HCT116 (cell line): ENCODE measurements at regions not wholly inside any gene's neighbourhood (a gene's known extent, or its start where the extent isn't known, plus 50 kb on each side); places are given as distances from the start of the nearest gene placed in this dataset.

Source experiments
- ATAC-seq: fragments of 200-7000 bp; cut with Tn5 transposase; 2 replicates; pipeline ENCODE4 v1.9.1; 2020; ENCODE audit warnings: mild to moderate bottlenecking, moderate library complexity
- BruUV-seq: library from RNA; stranded (reverse); fragments of 400-500 nt; replicated peaks from 2 replicates; lab custom pipeline; 2021; lab: Mats Ljungman, UMichigan
- CTCF ChIA-PET: fragments of 300-600 bp; sonication (Branson Sonifier 250); formaldehyde crosslinking; loops from one replicate; lab custom pipeline; 2021; ENCODE audit warnings: antibody characterized with exemption; lab: Charles Lee
- POLR2A ChIA-PET: fragments of 300-600, 350-600 bp; sonication (Branson Sonifier 250); formaldehyde crosslinking; loops from one replicate; lab custom pipeline; 2021; ENCODE audit warnings: antibody characterized with exemption; lab: Charles Lee
- RAD21 ChIA-PET, 2 experiments: fragments of 300-600 bp; sonication (Branson Sonifier 250); formaldehyde crosslinking; loops; one replicate each; lab custom pipeline; 2023; ENCODE audit warnings: low total read pairs in 2 of 2; ENCODE audit not compliant: uncharacterized antibody in 2 of 2, unreplicated experiment in 2 of 2, low non-redundant PET in 1 of 2; lab: Charles Lee
- DNase-seq: peaks from one replicate; pipeline ENCODE4 v3.0.0-alpha.2; 2010; ENCODE audit warnings: low read depth, low spot score
- H2AFZ ChIP-seq: fragments of 200-600 bp; shearing (Covaris generic), sonication (generic); 2 replicates; pipeline ENCODE4 v1.6.1; 2017; ENCODE audit warnings: low read depth, mixed run types, mixed read lengths, antibody characterized with exemption, low read length; ENCODE audit not compliant: poor library complexity, severe bottlenecking
- H3K27ac ChIP-seq: 2 replicates; pipeline ENCODE4 v1.5.1; 2012; ENCODE audit warnings: low read depth, low read length
- H3K27me3 ChIP-seq: fragments of 200-600 bp; sonication (generic); 2 replicates; pipeline ENCODE4 v1.6.1; 2016; ENCODE audit warnings: mixed run types, low read length, mixed read lengths; ENCODE audit not compliant: insufficient read depth
- H3K36me3 ChIP-seq, 2 experiments: fragments of 200-500 bp in 1 of 2; fragments of 200-600 bp in 1 of 2; sonication (Bioruptor generic) in 1 of 2; sonication (generic) in 1 of 2; 2 replicates each; pipeline versions ENCODE4 v1.5.1 to v1.6.1; 2014 to 2016; ENCODE audit warnings: low read length in 2 of 2, inconsistent platforms in 1 of 2, mixed read lengths in 1 of 2, mixed run types in 1 of 2; ENCODE audit not compliant: insufficient read depth in 2 of 2, control insufficient read depth in 1 of 2
- H3K4me1 ChIP-seq, 2 experiments: fragments of 200-600 bp in 1 of 2; sonication (generic) in 1 of 2; 2 replicates each; pipeline versions ENCODE4 v1.5.1 to v1.6.1; 2012 to 2017; ENCODE audit warnings: low read length in 2 of 2, inconsistent platforms in 1 of 2, mild to moderate bottlenecking in 1 of 2, mixed read lengths in 1 of 2, mixed run types in 1 of 2, moderate library complexity in 1 of 2; ENCODE audit not compliant: insufficient read depth in 2 of 2, control insufficient read depth in 1 of 2
- H3K4me2 ChIP-seq: fragments of 200-600 bp; sonication (generic); 2 replicates; pipeline ENCODE4 v1.6.1; 2017; ENCODE audit warnings: mixed run types, low read length, mixed read lengths
- H3K4me3 ChIP-seq, 2 experiments: fragments of 200-600 bp in 1 of 2; sonication (generic) in 1 of 2; replicated peaks in 1 of 2; 2 replicates each; pipeline ENCODE4 v1.5.1; 2011 to 2016; ENCODE audit warnings: low read length in 2 of 2, control low read depth in 1 of 2, low read depth in 1 of 2, mild to moderate bottlenecking in 1 of 2, mixed read lengths in 1 of 2, mixed run types in 1 of 2
- H3K79me2 ChIP-seq: fragments of 200-600 bp; sonication (generic); 2 replicates; pipeline ENCODE4 v1.6.1; 2017; ENCODE audit warnings: mild to moderate bottlenecking, mixed run types, low read length, moderate library complexity, mixed read lengths; ENCODE audit not compliant: insufficient read depth
- H3K9ac ChIP-seq: fragments of 200-600 bp; sonication (generic); 2 replicates; pipeline ENCODE4 v1.6.1; 2016; ENCODE audit warnings: low read length, mixed read lengths
- H3K9me2 ChIP-seq: fragments of 200-600 bp; sonication (generic), shearing (Covaris generic); 2 replicates; pipeline ENCODE4 v1.6.1; 2017; ENCODE audit warnings: mixed run types, mild to moderate bottlenecking, moderate library complexity; ENCODE audit not compliant: insufficient read depth
- H3K9me3 ChIP-seq, 2 experiments: fragments of 200-500 bp in 1 of 2; fragments of 200-600 bp in 1 of 2; sonication (Bioruptor generic) in 1 of 2; sonication (generic) in 1 of 2; 2 replicates each; pipeline ENCODE4 v1.6.1; 2014 to 2017; ENCODE audit warnings: low read length in 2 of 2, mixed read lengths in 2 of 2, inconsistent platforms in 1 of 2, low read depth in 1 of 2, mild to moderate bottlenecking in 1 of 2, mixed run types in 1 of 2, moderate library complexity in 1 of 2; ENCODE audit not compliant: control insufficient read depth in 1 of 2, insufficient read depth in 1 of 2
- H4K20me1 ChIP-seq: fragments of 200-600 bp; sonication (generic), shearing (Covaris generic); 2 replicates; pipeline ENCODE4 v1.6.1; 2017; ENCODE audit warnings: mixed run types, mild to moderate bottlenecking, moderate library complexity; ENCODE audit not compliant: insufficient read depth
- ATF3 ChIP-seq: IDR thresholded peaks from 2 replicates; pipeline ENCODE4 v1.6.1; 2012
- CBX3 ChIP-seq: IDR thresholded peaks from 2 replicates; pipeline ENCODE4 v1.6.1; 2012; ENCODE audit warnings: low read depth
- EGR1 ChIP-seq: IDR thresholded peaks from 2 replicates; pipeline ENCODE4 v1.6.1; 2012; ENCODE audit warnings: low read depth
- EZH2 ChIP-seq: fragments of 200-600 bp; sonication (generic); IDR thresholded peaks from 2 replicates; pipeline ENCODE4 v1.6.1; 2017; ENCODE audit warnings: antibody characterized with exemption, mixed run types
- EZH2phosphoT487 ChIP-seq: fragments of 200-600 bp; IDR thresholded peaks from 2 replicates; pipeline ENCODE4 v1.6.1; 2018; ENCODE audit warnings: antibody characterized with exemption, borderline replicate concordance
- FOSL1 ChIP-seq: IDR thresholded peaks from 2 replicates; pipeline ENCODE4 v1.6.1; 2012; ENCODE audit warnings: low read depth
- MAX ChIP-seq: IDR thresholded peaks from 2 replicates; pipeline ENCODE4 v1.6.1; 2012
- POLR2AphosphoS5 ChIP-seq: IDR thresholded peaks from 2 replicates; pipeline ENCODE4 v1.6.1; 2011; ENCODE audit warnings: mild to moderate bottlenecking, low read depth, low read length, moderate library complexity
- RAD21 ChIP-seq: IDR thresholded peaks from 2 replicates; pipeline ENCODE4 v1.6.1; 2012; ENCODE audit warnings: low read depth, mild to moderate bottlenecking
- REST ChIP-seq: IDR thresholded peaks from 2 replicates; pipeline ENCODE4 v1.6.1; 2012; ENCODE audit warnings: low read depth
- SIN3A ChIP-seq: IDR thresholded peaks from 2 replicates; pipeline ENCODE4 v1.6.1; 2012; ENCODE audit warnings: low read depth
- SP1 ChIP-seq: IDR thresholded peaks from 2 replicates; pipeline ENCODE4 v1.6.1; 2012; ENCODE audit warnings: low read depth
- SRF ChIP-seq: IDR thresholded peaks from 2 replicates; pipeline ENCODE4 v1.6.1; 2012; ENCODE audit warnings: low read depth
- TCF7L2 ChIP-seq: IDR thresholded peaks from 2 replicates; pipeline ENCODE4 v1.7.0; 2011; ENCODE audit warnings: borderline replicate concordance, inconsistent platforms; ENCODE audit not compliant: insufficient read depth, insufficient read length; ENCODE audit errors: extremely low read depth
- YY1 ChIP-seq: IDR thresholded peaks from 2 replicates; pipeline ENCODE4 v1.6.1; 2011; ENCODE audit warnings: low read length, low read depth, moderate library complexity, mild to moderate bottlenecking; ENCODE audit not compliant: insufficient replicate concordance; ENCODE audit errors: extremely low read depth
- ZBTB33 ChIP-seq: IDR thresholded peaks from 2 replicates; pipeline ENCODE4 v1.6.1; 2011; ENCODE audit warnings: mild to moderate bottlenecking, low read length, moderate library complexity; ENCODE audit not compliant: insufficient replicate concordance; ENCODE audit errors: extremely low read depth
- ZNF274 ChIP-seq: fragments of 200-500 bp; sonication (Bioruptor generic); IDR thresholded peaks from 2 replicates; pipeline ENCODE4 v1.6.1; 2014; ENCODE audit warnings: mild to moderate bottlenecking, low read depth, low read length, inconsistent platforms
- intact Hi-C: fragments of 100-400 bp; cut with micrococcal nuclease; formaldehyde crosslinking; loops from 2 replicates; pipeline ENCODE4 v1.10.0; 2022

- no peak overlapping the region for H3K4me2 ChIP-seq
- no TSS peak for BruUV-seq
- no peak overlapping the region for H3K9ac ChIP-seq
- H3K27ac ChIP-seq = no peak overlapping the region
- no peaks in the 10 kb centered on the region for H3K79me2 ChIP-seq
- H3K4me3 ChIP-seq = no peak overlapping the region
- CTCF ChIA-PET = interaction anchor here (1.6 kb wide), 1 partner anchor 9 kb away, joined by 3 read pairs; no protein-coding TSS in a partner anchor
- H2AFZ ChIP-seq = no peak overlapping the region
- no peaks in the 10 kb centered on the region for H3K9me3 ChIP-seq
- H3K27me3 ChIP-seq = no peaks in the 10 kb centered on the region
- TF ChIP-seq ZBTB33 = no peak
- no peak for TF ChIP-seq SP1
- no peak for TF ChIP-seq SIN3A
- no peak for TF ChIP-seq YY1
- no peak for TF ChIP-seq EGR1
- no peak for TF ChIP-seq MAX
- TF ChIP-seq POLR2AphosphoS5 = no peak
- no peak for TF ChIP-seq CBX3
- no peak for TF ChIP-seq TCF7L2
- TF ChIP-seq ATF3 = no peak
- no peak for TF ChIP-seq ZNF274
- TF ChIP-seq REST = no peak
- no peak for TF ChIP-seq EZH2
- no peak for TF ChIP-seq RAD21
- TF ChIP-seq SRF = no peak
- no peak for TF ChIP-seq EZH2phosphoT487
- no peak for TF ChIP-seq FOSL1
- TF ChIP-seq, all 23 proteins: peak for 0
- Histone ChIP-seq H3K4me1 (no peaks in the 10 kb centered on the region), H3K36me3 (no peaks in the 10 kb centered on the region), H4K20me1 (no peaks in the 10 kb centered on the region; the same call in 1 of the 2 replicates), H3K9me2 (no peaks in the 10 kb centered on the region)
- POLR2A ChIA-PET = no interaction called here
- intact Hi-C loops = loop anchor here (10.0 kb wide), 3 partner anchors 56 to 516 kb away; no protein-coding TSS in a partner anchor
- RAD21 ChIA-PET = no interaction called here
- ATAC-seq (no peak), DNase-seq (no peak)
Measured at GRCh38 chr15:81930582-81931369, 115.0 kb downstream of the MEX3B start.
